COLO668 (cell line): ENCODE measurements at regions not wholly inside any gene's neighbourhood (a gene's known extent, or its start where the extent isn't known, plus 50 kb on each side); places are given as distances from the start of the nearest gene placed in this dataset.

ENCODE experiments used
- DNase-seq: peaks from one replicate; lab custom pipeline; 2025; ENCODE audit not compliant: unreplicated experiment; lab: John Stamatoyannopoulos, UW

DNA sequence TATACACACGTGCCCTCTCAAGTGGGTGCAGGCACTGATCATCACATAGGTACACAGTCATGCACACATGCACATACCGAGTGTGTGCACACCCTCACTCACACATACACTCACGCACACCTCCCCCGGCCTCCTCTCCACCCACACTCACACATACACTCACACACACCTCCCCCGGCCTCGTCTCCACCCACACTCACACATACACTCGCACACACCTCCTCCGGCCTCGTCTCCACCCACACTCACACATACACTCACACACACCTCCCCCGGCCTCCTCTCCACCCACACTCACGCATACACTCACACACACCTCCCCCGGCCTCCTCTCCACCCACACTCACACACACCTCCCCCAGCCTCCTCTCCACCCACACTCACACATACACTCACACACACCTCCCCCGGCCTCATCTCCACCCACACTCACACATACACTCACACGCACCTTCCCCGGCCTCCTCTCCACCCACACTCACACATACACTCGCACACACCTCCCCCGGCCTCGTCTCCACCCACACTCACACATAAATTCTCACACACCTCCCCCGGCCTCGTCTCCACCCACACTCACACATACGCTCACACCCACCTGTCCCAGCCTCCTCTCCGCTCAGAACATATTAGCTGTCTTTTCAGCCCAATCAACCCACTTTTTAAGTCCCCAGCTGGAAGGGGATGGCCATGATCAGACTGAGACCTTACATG, 105.2 kb upstream of the VSTM2B start:
- DNase-seq = no peak

DNA sequence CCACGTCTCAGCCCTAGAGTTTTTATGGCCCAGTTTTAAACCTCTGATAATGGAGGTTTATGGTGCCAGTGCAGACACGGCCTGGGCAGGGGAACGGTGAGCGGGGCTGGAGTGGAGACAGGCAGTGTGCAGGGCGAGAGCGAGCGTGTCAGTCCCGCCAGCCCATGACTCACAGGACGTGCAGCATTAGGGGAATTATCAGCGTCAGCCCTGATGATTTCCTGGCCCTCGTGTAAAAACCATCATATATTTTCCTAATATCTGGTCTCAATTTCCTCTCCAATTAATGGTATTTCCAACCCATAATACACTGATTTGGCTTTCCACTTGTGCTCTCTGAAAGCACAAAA, 104.6 kb upstream of the VSTM2B start:
- no peak for DNase-seq

DNA sequence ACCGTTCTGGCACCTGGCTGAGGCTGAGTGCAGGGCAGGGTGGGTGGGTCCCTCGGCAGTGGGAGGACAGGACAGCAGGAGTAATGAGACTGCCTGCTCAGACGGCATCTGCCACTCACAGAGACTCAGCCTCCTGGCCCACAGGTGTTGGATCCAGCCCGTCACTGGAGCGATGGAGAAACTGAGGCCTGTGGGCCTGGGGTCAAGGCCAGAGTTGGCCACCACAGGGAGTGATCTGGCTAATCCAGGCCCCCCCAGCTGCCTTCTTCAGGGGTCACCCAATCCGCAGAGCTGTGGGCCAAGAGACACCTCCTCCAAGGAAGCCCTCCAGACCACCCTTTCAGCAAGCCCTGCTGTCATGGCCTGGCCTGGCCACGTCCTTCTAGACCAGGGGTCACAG, 103.7 kb upstream of the VSTM2B start:
- DNase-seq = no peak

DNA sequence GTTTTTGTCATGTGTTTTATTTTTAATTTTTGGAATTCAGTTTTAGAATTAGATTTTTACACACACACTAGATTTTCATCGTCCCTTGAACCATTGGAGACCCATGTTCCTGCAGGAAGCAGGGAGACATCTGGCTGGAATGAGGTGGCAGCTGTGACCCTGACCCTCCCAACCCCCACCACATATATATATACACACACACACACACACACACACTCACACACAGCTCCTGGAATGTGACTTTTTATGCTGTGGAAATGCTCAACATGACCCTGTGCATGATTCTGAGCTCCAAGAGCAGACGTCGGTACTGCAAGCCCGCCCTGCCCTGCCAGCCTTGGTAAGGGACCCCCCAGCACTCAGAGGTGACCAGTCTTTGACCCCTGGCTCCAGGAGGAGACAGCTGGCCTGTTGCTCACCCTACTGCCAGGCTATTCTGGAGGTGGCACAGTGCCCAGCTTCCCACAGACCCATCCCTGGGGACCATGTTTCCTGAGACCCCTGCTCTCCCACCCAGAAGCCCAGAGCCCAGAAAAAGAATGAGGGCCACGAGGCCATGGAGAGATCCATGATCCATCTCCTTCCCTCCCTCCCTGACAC, 103.2 kb upstream of the VSTM2B start:
- no peak for DNase-seq

GRCh38 chr19:29428071-29428470, 97.7 kb upstream of the VSTM2B start:
- DNase-seq = no peak

DNA sequence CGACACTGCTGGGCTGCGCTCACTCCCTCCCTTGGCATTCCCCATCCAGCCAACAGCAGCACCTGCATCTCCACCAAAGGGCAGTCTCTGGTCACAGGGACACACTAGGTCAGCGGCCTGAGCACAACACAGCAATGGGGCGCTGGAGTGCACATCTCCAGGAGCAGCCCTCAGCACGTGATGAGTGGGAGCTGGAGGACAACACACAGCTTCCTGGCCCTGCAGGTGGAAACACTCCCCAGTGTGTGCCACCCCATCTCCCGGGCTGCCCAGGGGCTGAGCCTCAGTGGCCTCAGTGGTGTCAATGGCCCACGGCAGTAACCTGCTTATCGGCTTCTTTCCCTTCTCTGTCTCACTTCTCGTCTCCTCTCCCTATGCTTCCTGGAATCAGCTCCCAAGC, 96.8 kb upstream of the VSTM2B start:
- no peak for DNase-seq

DNA sequence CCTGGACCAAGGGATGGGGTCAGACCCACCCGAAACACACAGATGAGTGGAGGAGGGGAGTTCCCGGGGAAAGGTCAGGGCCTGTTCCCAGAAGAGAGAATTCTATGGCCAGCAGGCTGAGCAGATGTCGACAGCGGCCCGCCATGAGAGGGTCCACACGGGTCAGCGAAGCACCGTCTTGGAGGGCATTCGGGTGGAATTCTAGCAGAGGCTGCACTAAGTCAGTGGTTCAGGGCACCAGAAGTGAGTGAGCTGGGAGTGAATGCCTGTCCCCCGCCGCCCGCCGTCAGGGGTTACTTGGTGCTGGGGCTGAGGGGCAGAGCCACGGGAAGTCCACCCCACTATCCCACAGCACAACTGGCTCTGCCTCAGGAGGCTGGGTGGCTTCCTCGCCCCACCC, 96.2 kb upstream of the VSTM2B start:
- DNase-seq = no peak

- no peak for DNase-seq
These were observed 94.5 kb upstream of the VSTM2B start for GRCh38 chr19:29431332-29431731.

GRCh38 chr19:29432677-29433076, 93.1 kb upstream of the VSTM2B start:
- no peak for DNase-seq

GRCh38 chr19:29436591-29437103, 89.1 kb upstream of the VSTM2B start:
- no peak for DNase-seq

- DNase-seq = no peak
These were observed 86.8 kb upstream of the VSTM2B start for GRCh38 chr19:29439021-29439420.

GRCh38 chr19:29439688-29440550, 85.9 kb upstream of the VSTM2B start:
- no peak for DNase-seq

GRCh38 chr19:29442094-29442493, 83.7 kb upstream of the VSTM2B start:
- no peak for DNase-seq

- no peak for DNase-seq
These were observed 82.9 kb upstream of the VSTM2B start for GRCh38 chr19:29442910-29443309.

DNA sequence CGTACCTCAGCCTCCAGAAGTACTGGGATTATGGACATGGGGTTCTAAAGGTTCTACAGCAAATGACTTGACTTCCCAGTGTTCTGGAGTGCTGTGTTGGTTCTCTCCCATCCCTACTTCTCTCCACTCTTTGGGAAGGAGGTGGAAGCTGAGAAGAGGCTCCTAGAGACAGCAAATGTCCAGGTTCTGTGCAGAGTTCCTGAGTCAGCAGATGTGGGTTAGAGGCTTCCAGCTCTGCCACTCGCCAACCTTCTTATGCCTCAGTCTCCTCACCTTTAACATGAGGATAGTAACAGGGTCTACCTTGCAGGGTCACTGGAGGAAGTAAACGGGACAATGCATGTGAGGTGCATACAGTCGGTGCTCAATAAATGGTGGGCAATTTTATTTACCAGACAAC, 80.5 kb upstream of the VSTM2B start:
- DNase-seq = no peak

DNA sequence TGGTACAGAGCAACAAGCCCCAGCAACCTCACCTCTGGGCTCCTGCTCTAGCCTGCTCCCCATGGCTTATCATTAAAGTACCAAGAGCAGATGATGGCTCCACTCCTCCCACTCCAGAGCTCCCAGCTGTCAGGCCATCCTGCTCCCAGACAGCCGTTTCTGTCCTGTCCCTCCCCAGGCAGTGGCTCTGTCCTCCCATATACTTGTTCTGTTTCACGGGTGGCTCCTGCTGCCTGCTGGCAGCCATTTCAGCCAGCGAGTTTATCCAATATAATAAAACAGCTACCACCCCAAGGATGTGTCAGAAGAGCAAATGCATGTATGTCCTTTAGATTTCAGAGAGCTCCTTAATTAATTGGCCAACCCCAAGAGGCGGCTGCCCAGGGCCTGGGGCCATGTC, 79.4 kb upstream of the VSTM2B start:
- DNase-seq = no peak

GRCh38 chr19:29448046-29448445, 77.7 kb upstream of the VSTM2B start:
- no peak for DNase-seq

DNA sequence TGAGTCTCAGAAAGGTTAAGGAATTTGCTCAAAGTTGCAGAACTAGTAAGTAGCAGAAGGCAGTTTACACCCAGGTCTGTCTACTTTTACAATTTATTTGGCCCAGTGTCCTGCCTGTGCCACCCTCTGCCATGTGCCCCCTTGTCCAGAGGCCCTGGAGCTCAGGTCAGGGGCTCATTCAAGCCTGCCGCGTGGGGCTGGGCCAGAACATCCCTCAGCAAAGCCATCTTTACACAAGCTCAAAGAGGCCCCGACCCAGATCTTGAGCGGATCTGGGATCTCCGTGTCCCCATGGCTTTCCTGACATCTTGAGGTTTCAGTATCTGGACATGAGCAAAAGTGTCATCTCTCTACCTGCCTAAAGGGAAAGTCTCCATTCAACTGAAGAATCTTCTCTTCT, 76.4 kb upstream of the VSTM2B start:
- no peak for DNase-seq

DNA sequence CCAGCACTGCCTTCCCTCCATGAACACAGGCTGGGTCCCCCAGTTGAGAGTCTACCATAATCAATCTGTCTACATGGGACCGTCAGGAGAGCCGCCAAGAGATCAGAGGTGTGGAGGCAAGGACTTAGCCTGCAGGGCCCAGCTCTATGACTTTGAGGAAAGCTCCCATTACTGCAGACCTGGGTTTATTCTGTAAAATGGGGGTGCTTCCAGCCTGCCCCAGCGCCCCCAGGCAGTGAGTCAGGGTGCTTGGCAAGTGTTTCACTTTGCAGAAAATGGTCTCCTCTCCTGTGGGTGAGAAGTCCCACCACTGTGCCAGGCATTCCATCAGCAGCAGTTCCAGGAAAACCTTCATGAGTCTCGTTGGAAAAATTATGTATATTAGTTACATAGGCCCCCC, 75.5 kb upstream of the VSTM2B start:
- no peak for DNase-seq

DNA sequence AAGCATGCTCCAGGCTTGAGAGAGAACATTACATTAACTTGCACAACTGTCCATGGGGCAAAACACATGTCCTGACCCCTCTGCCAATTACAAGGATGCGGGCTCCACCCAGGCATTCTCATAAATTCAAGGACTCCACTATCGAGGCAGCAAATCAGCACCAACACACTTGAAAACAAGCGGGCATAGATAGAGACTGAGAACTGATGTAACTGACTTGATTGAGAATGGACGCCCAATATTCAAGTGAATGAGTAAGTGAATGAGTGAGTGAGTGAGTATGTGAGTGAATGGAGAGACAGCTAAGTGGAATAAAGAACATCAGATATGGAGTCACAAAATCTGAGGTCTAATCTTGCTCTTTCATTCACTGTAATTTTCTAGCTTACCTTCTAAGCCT, 75.0 kb upstream of the VSTM2B start:
- no peak for DNase-seq

DNA sequence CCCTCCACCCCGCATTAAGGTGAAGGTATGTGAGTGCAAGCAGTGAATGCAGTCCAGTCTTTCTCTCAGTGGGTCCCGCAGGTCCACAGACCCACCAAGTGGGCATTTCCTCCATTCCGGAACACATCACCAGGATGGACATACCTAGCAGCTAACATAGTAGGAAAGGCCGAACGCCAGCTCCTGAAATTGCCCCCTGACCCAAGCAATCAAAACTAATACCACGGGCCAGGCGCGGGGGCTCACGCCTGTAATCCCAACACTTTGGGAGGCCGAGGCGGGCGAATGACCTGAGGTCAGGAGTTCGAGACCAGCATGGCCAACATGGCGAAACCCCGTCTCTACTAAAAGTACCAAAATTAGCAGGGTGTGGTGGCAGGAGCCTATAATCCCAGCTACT, 71.7 kb upstream of the VSTM2B start:
- DNase-seq = no peak

GRCh38 chr19:29457413-29457812, 68.4 kb upstream of the VSTM2B start:
- no peak for DNase-seq
